GM21717 (cell line): ENCODE measurements at regions not wholly inside any gene's neighbourhood (a gene's known extent, or its start where the extent isn't known, plus 50 kb on each side); places are given as distances from the start of the nearest gene placed in this dataset.
"Not testable (repeated sequence)": the region's sequence is repeated elsewhere in the genome, so short reads cannot be mapped to it uniquely, and the experiment has no call there.

Experiments
- ATAC-seq: cut with Tn5 transposase; IDR thresholded peaks from one replicate; pipeline ENCODE4 v1.9.1; 2021; ENCODE audit warnings: mild to moderate bottlenecking, moderate library complexity; ENCODE audit not compliant: unreplicated experiment

- ATAC-seq, result no peak
Measured at GRCh38 chr17:16888413-16889087, 83.4 kb downstream of the TNFRSF13B start.

- ATAC-seq, result no peak
Measured at GRCh38 chr17:16887523-16888095, 84.3 kb downstream of the TNFRSF13B start.

- ATAC-seq, result peak; percentile 82
Measured at GRCh38 chr17:16886655-16887322, 85.1 kb downstream of the TNFRSF13B start.

- ATAC-seq, result not testable (repeated sequence)
Measured at GRCh38 chr17:16885204-16885603, 86.7 kb downstream of the TNFRSF13B start.

- ATAC-seq, result not testable (repeated sequence)
Measured at GRCh38 chr17:16882926-16883265, 89.0 kb downstream of the TNFRSF13B start.

- ATAC-seq, result no peak
Measured at GRCh38 chr17:16882243-16882925, 89.5 kb downstream of the TNFRSF13B start.

GRCh38 chr17:16881239-16881924 lies 90.5 kb downstream of the TNFRSF13B start:
- no peak for ATAC-seq

GRCh38 chr17:16880843-16881230 lies 91.1 kb downstream of the TNFRSF13B start:
- ATAC-seq, result no peak

GRCh38 chr17:16880121-16880842 lies 91.6 kb downstream of the TNFRSF13B start:
- no peak for ATAC-seq

GRCh38 chr17:16879686-16880085 lies 92.2 kb downstream of the TNFRSF13B start:
- no peak for ATAC-seq

GRCh38 chr17:16878606-16879005 lies 93.3 kb downstream of the TNFRSF13B start:
- no peak for ATAC-seq

GRCh38 chr17:16878084-16878483 lies 93.8 kb downstream of the TNFRSF13B start:
- ATAC-seq, result no peak

GRCh38 chr17:16877099-16877498 lies 94.8 kb downstream of the TNFRSF13B start:
- no peak for ATAC-seq

- ATAC-seq, result no peak
Measured at GRCh38 chr17:16875662-16876061, 96.3 kb downstream of the TNFRSF13B start.

GRCh38 chr17:16874216-16874615 lies 97.7 kb downstream of the TNFRSF13B start:
- ATAC-seq, result not testable (repeated sequence)

GRCh38 chr17:16873174-16874035 lies 98.5 kb downstream of the TNFRSF13B start:
- ATAC-seq, result no peak

GRCh38 chr17:16872351-16873173 lies 99.4 kb downstream of the TNFRSF13B start:
- no peak for ATAC-seq

- ATAC-seq, result not testable (repeated sequence)
Measured at GRCh38 chr17:16871446-16872190, 100.3 kb downstream of the TNFRSF13B start.
